ENCODE measurements at regions not wholly inside any gene's neighbourhood (a gene's known extent, or its start where the extent isn't known, plus 50 kb on each side); places are given as distances from the start of the nearest gene placed in this dataset.

- FAIRE-seq (no peak), DNase-seq (ENCODE audit: insufficient read length) (no peak)
- no peak for TF ChIP-seq TAF1 (IDR thresholded peaks at IDR 0.05; ENCODE audit: borderline replicate concordance, low read depth, low read length)
Measured at GRCh38 chr5:35416217-35416988, 186.1 kb upstream of the PRLR start.

DNA sequence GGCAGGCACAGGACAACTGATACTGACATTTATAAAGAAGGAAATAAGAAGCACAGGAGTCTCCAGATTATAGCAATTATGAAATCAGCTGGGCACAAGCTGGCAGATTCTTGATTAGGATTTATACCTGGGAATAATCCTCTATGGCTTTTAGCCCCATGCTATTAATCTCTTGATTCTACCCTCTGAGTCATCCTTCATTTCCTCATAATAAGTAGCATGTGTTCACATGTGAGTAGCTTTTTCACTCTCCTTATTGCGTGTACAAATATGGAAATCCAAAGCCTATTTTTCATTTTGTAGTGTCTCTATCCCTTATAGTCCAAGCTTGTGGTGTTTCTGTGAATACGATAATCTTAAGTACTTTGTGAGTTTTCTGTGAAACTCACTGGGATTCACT lies 185.0 kb upstream of the PRLR start:
- no peak for DNase-seq (ENCODE audit: insufficient read length)
- no peak for FAIRE-seq
- TF ChIP-seq TAF1 (IDR thresholded peaks at IDR 0.05; ENCODE audit: borderline replicate concordance, low read depth, low read length) (no peak), POLR2A (IDR thresholded peaks at IDR 0.05; ENCODE audit: low read depth, low read length) (no peak), POLR2AphosphoS5 (IDR thresholded peaks at IDR 0.05; ENCODE audit: low read depth, low read length) (no peak)

DNA sequence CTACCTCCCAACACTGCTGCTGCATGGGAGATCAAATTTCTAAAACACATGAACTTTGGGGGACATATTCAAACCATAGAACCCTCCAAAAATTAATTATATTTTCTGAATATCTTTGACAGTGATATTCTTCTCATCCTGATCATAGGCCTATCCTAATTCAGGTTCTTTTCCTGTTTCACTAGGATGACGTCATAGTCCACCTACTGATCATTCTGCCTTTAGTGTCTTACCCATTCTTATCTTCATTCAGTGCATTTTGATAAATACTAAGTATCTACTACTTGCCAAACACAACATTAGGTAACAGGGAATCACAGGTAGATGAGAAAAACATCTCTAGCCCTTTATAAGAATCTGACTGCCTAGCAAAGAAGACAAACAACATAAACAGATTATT lies 179.1 kb upstream of the PRLR start:
- no peak for DNase-seq (ENCODE audit: insufficient read length)
- no peak for FAIRE-seq
- no peak for TF ChIP-seq POLR2AphosphoS5 (IDR thresholded peaks at IDR 0.05; ENCODE audit: low read depth, low read length)
- TF ChIP-seq TAF1 (IDR thresholded peaks at IDR 0.05; ENCODE audit: borderline replicate concordance, low read depth, low read length): no peak
- no peak for TF ChIP-seq POLR2A (IDR thresholded peaks at IDR 0.05; ENCODE audit: low read depth, low read length)

DNA sequence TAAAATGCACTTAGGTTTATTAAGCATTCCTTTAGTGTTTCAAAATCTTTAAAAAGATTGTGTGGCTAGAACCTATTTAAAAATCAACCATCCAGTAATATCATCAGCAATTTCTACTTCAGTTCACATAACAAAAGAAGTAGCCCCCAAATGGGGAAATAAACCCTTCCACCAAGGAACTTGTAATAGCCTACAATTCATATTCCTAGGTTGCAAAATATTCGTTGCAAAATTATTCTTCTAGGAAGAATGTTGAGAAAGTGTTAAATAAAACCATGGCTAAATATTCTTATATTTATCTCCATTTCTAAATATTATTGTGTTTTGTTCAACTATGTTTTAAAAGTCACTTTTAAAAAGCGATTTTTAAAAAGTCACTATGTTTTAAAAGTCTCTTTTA lies 177.9 kb upstream of the PRLR start:
- no peak for DNase-seq (ENCODE audit: insufficient read length)
- no peak for FAIRE-seq
- TF ChIP-seq TAF1 (IDR thresholded peaks at IDR 0.05; ENCODE audit: borderline replicate concordance, low read depth, low read length) (no peak), POLR2A (IDR thresholded peaks at IDR 0.05; ENCODE audit: low read depth, low read length) (no peak), POLR2AphosphoS5 (IDR thresholded peaks at IDR 0.05; ENCODE audit: low read depth, low read length) (no peak)

DNA sequence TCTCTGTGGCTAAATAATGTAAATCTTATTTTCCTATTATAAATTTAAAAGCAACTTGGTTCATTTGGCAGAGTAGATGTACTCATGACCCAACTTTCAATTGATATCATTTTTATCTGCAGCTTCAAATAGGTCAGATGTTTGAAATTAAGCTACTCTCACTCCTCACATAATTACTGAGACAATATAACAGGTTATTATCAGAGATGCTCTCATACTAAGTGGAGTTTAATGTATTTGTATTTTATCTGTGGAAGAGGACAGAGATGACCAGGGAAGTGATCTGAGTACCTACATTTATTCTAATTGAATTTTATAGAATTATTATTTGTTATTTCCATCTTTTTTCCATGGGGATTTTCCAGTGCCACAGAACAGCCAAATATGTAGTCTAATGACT lies 177.4 kb upstream of the PRLR start:
- DNase-seq (ENCODE audit: insufficient read length) (no peak), FAIRE-seq (no peak)
- TF ChIP-seq POLR2A (IDR thresholded peaks at IDR 0.05; ENCODE audit: low read depth, low read length): no peak
- no peak for TF ChIP-seq POLR2AphosphoS5 (IDR thresholded peaks at IDR 0.05; ENCODE audit: low read depth, low read length)
- TF ChIP-seq TAF1 (IDR thresholded peaks at IDR 0.05; ENCODE audit: borderline replicate concordance, low read depth, low read length): no peak

DNA sequence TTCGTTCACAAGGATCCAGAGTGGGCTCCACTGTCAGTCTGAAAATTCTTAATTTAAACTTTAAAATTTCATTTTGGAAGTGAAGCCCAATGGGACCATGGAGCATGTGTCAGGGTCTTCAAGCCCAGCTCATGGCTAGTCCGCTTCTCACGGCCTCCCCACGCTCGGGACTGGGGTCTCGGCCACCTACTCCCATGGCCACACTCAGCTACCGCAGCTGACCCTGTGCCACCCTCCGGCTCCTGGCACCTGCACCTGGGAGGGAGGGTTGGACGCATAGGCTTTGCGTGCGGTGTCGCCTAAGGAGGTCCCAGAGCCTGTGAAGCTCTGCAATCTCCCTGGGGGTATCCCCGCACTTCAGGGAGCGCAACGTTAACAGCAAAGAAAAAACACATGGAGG lies 175.7 kb upstream of the PRLR start:
- FAIRE-seq: no peak
- no peak for TF ChIP-seq POLR2A (IDR thresholded peaks at IDR 0.05; ENCODE audit: low read depth, low read length)
- no peak for TF ChIP-seq POLR2AphosphoS5 (IDR thresholded peaks at IDR 0.05; ENCODE audit: low read depth, low read length)
- no peak for TF ChIP-seq TAF1 (IDR thresholded peaks at IDR 0.05; ENCODE audit: borderline replicate concordance, low read depth, low read length)
- no peak for DNase-seq (ENCODE audit: insufficient read length)

GRCh38 chr5:35404701-35405100 lies 174.4 kb upstream of the PRLR start:
- FAIRE-seq: no peak
- no peak for TF ChIP-seq POLR2AphosphoS5 (IDR thresholded peaks at IDR 0.05; ENCODE audit: low read depth, low read length)
- no peak for TF ChIP-seq POLR2A (IDR thresholded peaks at IDR 0.05; ENCODE audit: low read depth, low read length)
- TF ChIP-seq TAF1 (IDR thresholded peaks at IDR 0.05; ENCODE audit: borderline replicate concordance, low read depth, low read length): no peak
- no peak for DNase-seq (ENCODE audit: insufficient read length)

- DNase-seq (ENCODE audit: insufficient read length) (no peak), FAIRE-seq (no peak)
- TF ChIP-seq POLR2A (IDR thresholded peaks at IDR 0.05; ENCODE audit: low read depth, low read length) (no peak), POLR2AphosphoS5 (IDR thresholded peaks at IDR 0.05; ENCODE audit: low read depth, low read length) (no peak), TAF1 (IDR thresholded peaks at IDR 0.05; ENCODE audit: borderline replicate concordance, low read depth, low read length) (no peak)
Measured at GRCh38 chr5:35393901-35394300, 163.6 kb upstream of the PRLR start.

GRCh38 chr5:35384658-35385057 lies 154.4 kb upstream of the PRLR start:
- FAIRE-seq (no peak), DNase-seq (ENCODE audit: insufficient read length) (no peak)
- TF ChIP-seq POLR2AphosphoS5 (IDR thresholded peaks at IDR 0.05; ENCODE audit: low read depth, low read length): no peak

GRCh38 chr5:35383041-35383440 lies 152.8 kb upstream of the PRLR start:
- no peak for FAIRE-seq
- TF ChIP-seq POLR2AphosphoS5 (IDR thresholded peaks at IDR 0.05; ENCODE audit: low read depth, low read length): no peak
- TF ChIP-seq POLR2A (IDR thresholded peaks at IDR 0.05; ENCODE audit: low read depth, low read length): no peak
- TF ChIP-seq TAF1 (IDR thresholded peaks at IDR 0.05; ENCODE audit: borderline replicate concordance, low read depth, low read length): no peak
- DNase-seq (ENCODE audit: insufficient read length): no peak

- no peak for TF ChIP-seq TAF1 (IDR thresholded peaks at IDR 0.05; ENCODE audit: borderline replicate concordance, low read depth, low read length)
- TF ChIP-seq POLR2A (IDR thresholded peaks at IDR 0.05; ENCODE audit: low read depth, low read length): no peak
- no peak for TF ChIP-seq POLR2AphosphoS5 (IDR thresholded peaks at IDR 0.05; ENCODE audit: low read depth, low read length)
- FAIRE-seq: no peak
- no peak for DNase-seq (ENCODE audit: insufficient read length)
Measured at GRCh38 chr5:35377653-35378052, 147.4 kb upstream of the PRLR start.

DNA sequence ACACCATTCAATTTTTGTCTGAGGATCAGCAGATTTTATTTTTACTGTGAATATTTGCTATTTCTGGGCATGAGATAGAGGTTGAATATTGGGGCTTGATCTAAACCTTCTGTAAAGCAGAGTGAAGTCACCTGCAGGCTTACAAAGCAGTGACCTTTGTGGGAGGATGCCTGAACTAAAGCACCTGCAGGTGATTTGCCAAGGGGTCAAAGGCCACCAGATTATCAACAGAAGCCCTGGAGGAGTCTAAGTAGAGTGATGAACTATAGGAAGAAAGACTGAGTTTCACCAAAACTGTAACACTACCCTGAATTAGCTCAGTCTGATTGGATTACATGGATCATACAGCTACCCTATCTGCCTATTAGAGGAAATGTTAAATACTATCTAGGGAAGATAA lies 144.3 kb upstream of the PRLR start:
- DNase-seq (ENCODE audit: insufficient read length) (no peak), FAIRE-seq (no peak)
- TF ChIP-seq TAF1 (IDR thresholded peaks at IDR 0.05; ENCODE audit: borderline replicate concordance, low read depth, low read length) (no peak), POLR2A (IDR thresholded peaks at IDR 0.05; ENCODE audit: low read depth, low read length) (no peak), POLR2AphosphoS5 (IDR thresholded peaks at IDR 0.05; ENCODE audit: low read depth, low read length) (no peak)

GRCh38 chr5:35373249-35373648 lies 143.0 kb upstream of the PRLR start:
- TF ChIP-seq POLR2AphosphoS5 (IDR thresholded peaks at IDR 0.05; ENCODE audit: low read depth, low read length): no peak
- TF ChIP-seq TAF1 (IDR thresholded peaks at IDR 0.05; ENCODE audit: borderline replicate concordance, low read depth, low read length): no peak
- TF ChIP-seq POLR2A (IDR thresholded peaks at IDR 0.05; ENCODE audit: low read depth, low read length): no peak
- no peak for FAIRE-seq

More at GRCh38 chr5:35373249-35373648, 143.0 kb upstream of the PRLR start:
- DNase-seq (ENCODE audit: insufficient read length): no peak
